Neural progenitor cell (in vitro differentiated cells): ENCODE measurements at regions not wholly inside any gene's neighbourhood (a gene's known extent, or its start where the extent isn't known, plus 50 kb on each side); places are given as distances from the start of the nearest gene placed in this dataset.

Experiments
- DNase-seq: peaks from one replicate; pipeline ENCODE4 v3.0.0-alpha.2; 2016; ENCODE audit warnings: low spot score
- H2AFZ ChIP-seq: fragments of 200-600 bp; sonication (generic); replicated peaks from 2 replicates; pipeline ENCODE4 v1.6.1; 2016; ENCODE audit warnings: antibody characterized with exemption
- H3F3A ChIP-seq: fragments of 200-600 bp; sonication (generic); 2 replicates; pipeline ENCODE4 v1.6.1; 2016; ENCODE audit warnings: antibody characterized with exemption, low read depth
- H3K27ac ChIP-seq: fragments of 200-600 bp; sonication (generic); 2 replicates; pipeline ENCODE4 v1.5.1; 2016; ENCODE audit warnings: mild to moderate bottlenecking
- H3K27me3 ChIP-seq: fragments of 200-600 bp; sonication (generic); 2 replicates; pipeline ENCODE4 v1.6.1; 2016; ENCODE audit warnings: mild to moderate bottlenecking, moderate library complexity
- H3K36me3 ChIP-seq: fragments of 200-600 bp; sonication (generic); 2 replicates; pipeline ENCODE4 v1.5.1; 2016
- H3K4me1 ChIP-seq: fragments of 200-600 bp; sonication (generic); 2 replicates; pipeline ENCODE4 v1.6.1; 2016; ENCODE audit warnings: mixed run types
- H3K4me2 ChIP-seq: fragments of 200-600 bp; sonication (generic); 2 replicates; pipeline ENCODE4 v1.6.1; 2016
- H3K4me3 ChIP-seq: fragments of 200-600 bp; sonication (generic); 2 replicates; pipeline ENCODE4 v1.5.1; 2016
- H3K79me2 ChIP-seq: fragments of 200-600 bp; sonication (generic); 2 replicates; pipeline ENCODE4 v1.6.1; 2016; ENCODE audit warnings: low read depth
- H3K9ac ChIP-seq: fragments of 200-600 bp; sonication (generic); 2 replicates; pipeline ENCODE4 v1.6.1; 2016
- H3K9me3 ChIP-seq: fragments of 200-600 bp; sonication (generic); 2 replicates; pipeline ENCODE4 v1.5.1; 2016; ENCODE audit warnings: low read depth
- H4K20me1 ChIP-seq: fragments of 200-600 bp; sonication (generic); 2 replicates; pipeline ENCODE4 v1.6.1; 2016; ENCODE audit warnings: low read depth
- H3K27ac Mint-ChIP-seq: 3 replicates; pipeline ENCODE4 v1.8.0; 2021; ENCODE audit warnings: mixed read lengths
- H3K27me3 Mint-ChIP-seq: 2 replicates; pipeline ENCODE4 v1.8.0; 2022; ENCODE audit warnings: low read depth, mild to moderate bottlenecking, inconsistent platforms, moderate library complexity, mixed read lengths; ENCODE audit not compliant: insufficient read depth
- H3K36me3 Mint-ChIP-seq: 3 replicates; pipeline ENCODE4 v1.8.0; 2021; ENCODE audit warnings: mixed read lengths
- H3K4me1 Mint-ChIP-seq: 3 replicates; pipeline ENCODE4 v1.8.0; 2021; ENCODE audit warnings: mixed read lengths
- H3K4me3 Mint-ChIP-seq: 3 replicates; pipeline ENCODE4 v1.8.0; 2021; ENCODE audit warnings: mild to moderate bottlenecking, moderate library complexity, mixed read lengths
- H3K9me3 Mint-ChIP-seq: 3 replicates; pipeline ENCODE4 v1.8.0; 2020; ENCODE audit warnings: mixed read lengths
- EZH2 ChIP-seq: fragments of 200-600 bp; sonication (generic); IDR thresholded peaks from 2 replicates; pipeline ENCODE4 v1.6.1; 2017; ENCODE audit warnings: antibody characterized with exemption, mild to moderate bottlenecking, moderate library complexity
- EZH2phosphoT487 ChIP-seq: fragments of 200-600 bp; sonication (generic); IDR thresholded peaks from 2 replicates; pipeline ENCODE4 v1.6.1; 2017; ENCODE audit warnings: antibody characterized with exemption
- TF ChIP-seq, protein P1 (sequence below): fragments of 200-600 bp; sonication (generic); IDR thresholded peaks from 2 replicates; pipeline ENCODE4 v1.5.1; 2017; ENCODE audit warnings: antibody characterized with exemption, mild to moderate bottlenecking

GRCh38 chr18:73917046-73917445 lies 230.6 kb downstream of the FBXO15 start:
- Histone ChIP-seq H3K4me2 (no peak overlapping the region), H3K9ac (no peak overlapping the region), H3K9me3 (no peaks in the 10 kb centered on the region), H3K4me3 (no peak overlapping the region), H3K27ac (no peak overlapping the region), H3K4me1 (no peaks in the 10 kb centered on the region), H2AFZ (no peak overlapping the region), H3F3A (no peaks in the 10 kb centered on the region), H4K20me1 (no peaks in the 10 kb centered on the region), H3K36me3 (no peaks in the 10 kb centered on the region), H3K79me2 (no peaks in the 10 kb centered on the region), H3K27me3 (no peaks in the 10 kb centered on the region)
- H3K36me3 Mint-ChIP-seq = no peaks in the 10 kb centered on the region
- H3K9me3 Mint-ChIP-seq = no peaks in the 10 kb centered on the region
- H3K27me3 Mint-ChIP-seq = peaks cover 6% of the 10 kb centered on the region
- H3K27ac Mint-ChIP-seq = no peak overlapping the region
- no peak overlapping the region for H3K4me3 Mint-ChIP-seq
- peaks cover 3% of the 10 kb centered on the region for H3K4me1 Mint-ChIP-seq
- TF ChIP-seq EZH2 = no peak
- TF ChIP-seq, protein P1, sequence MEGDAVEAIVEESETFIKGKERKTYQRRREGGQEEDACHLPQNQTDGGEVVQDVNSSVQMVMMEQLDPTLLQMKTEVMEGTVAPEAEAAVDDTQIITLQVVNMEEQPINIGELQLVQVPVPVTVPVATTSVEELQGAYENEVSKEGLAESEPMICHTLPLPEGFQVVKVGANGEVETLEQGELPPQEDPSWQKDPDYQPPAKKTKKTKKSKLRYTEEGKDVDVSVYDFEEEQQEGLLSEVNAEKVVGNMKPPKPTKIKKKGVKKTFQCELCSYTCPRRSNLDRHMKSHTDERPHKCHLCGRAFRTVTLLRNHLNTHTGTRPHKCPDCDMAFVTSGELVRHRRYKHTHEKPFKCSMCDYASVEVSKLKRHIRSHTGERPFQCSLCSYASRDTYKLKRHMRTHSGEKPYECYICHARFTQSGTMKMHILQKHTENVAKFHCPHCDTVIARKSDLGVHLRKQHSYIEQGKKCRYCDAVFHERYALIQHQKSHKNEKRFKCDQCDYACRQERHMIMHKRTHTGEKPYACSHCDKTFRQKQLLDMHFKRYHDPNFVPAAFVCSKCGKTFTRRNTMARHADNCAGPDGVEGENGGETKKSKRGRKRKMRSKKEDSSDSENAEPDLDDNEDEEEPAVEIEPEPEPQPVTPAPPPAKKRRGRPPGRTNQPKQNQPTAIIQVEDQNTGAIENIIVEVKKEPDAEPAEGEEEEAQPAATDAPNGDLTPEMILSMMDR = no peak
- no peak for TF ChIP-seq EZH2phosphoT487
- no peak for DNase-seq

GRCh38 chr18:73913505-73913904 lies 234.1 kb downstream of the FBXO15 start:
- no peak overlapping the region for H2AFZ ChIP-seq

DNA sequence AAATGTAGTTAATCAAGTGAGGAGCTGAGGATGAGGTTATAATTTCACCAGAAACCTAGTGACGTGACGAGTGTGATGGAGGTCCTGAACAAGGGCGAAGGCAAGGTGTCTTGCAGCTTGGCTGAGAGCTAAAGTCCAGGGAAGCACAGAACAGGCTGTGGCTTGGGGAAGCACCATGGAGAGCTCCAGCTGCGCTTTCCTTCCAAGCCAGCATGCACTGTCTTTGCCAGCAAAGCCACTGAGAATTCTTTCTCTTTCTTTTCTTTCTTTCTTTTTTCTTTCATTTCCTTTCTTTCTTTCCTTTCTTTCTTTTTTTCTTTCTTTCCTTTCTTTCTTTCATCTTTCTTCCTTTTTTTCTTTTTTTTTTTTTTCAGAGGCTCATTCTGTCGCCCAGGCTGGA lies 239.3 kb downstream of the FBXO15 start:
- DNase-seq = peak; percentile 71
- Histone ChIP-seq H4K20me1 (no peaks in the 10 kb centered on the region), H2AFZ (no peak overlapping the region), H3K4me2 (no peak overlapping the region), H3K4me1 (no peaks in the 10 kb centered on the region), H3K4me3 (no peak overlapping the region), H3K27me3 (no peaks in the 10 kb centered on the region), H3K79me2 (no peaks in the 10 kb centered on the region), H3F3A (no peaks in the 10 kb centered on the region), H3K27ac (no peak overlapping the region), H3K9me3 (no peaks in the 10 kb centered on the region), H3K9ac (no peak overlapping the region), H3K36me3 (no peaks in the 10 kb centered on the region)
- H3K36me3 Mint-ChIP-seq = no peaks in the 10 kb centered on the region
- H3K4me1 Mint-ChIP-seq = no peaks in the 10 kb centered on the region
- H3K27me3 Mint-ChIP-seq = peaks cover 4% of the 10 kb centered on the region
- TF ChIP-seq EZH2 (no peak), EZH2phosphoT487 (no peak)
- TF ChIP-seq, protein P1 = no peak
- H3K27ac Mint-ChIP-seq = no peak overlapping the region
- no peak overlapping the region for H3K4me3 Mint-ChIP-seq
- no peaks in the 10 kb centered on the region for H3K9me3 Mint-ChIP-seq

More at GRCh38 chr18:73913505-73913904, 234.1 kb downstream of the FBXO15 start:
- no peaks in the 10 kb centered on the region for H3F3A ChIP-seq
- H3K4me3 ChIP-seq = no peak overlapping the region
- Mint-ChIP-seq H3K4me1 (peaks cover 3% of the 10 kb centered on the region), H3K27ac (no peak overlapping the region), H3K27me3 (peaks cover 7% of the 10 kb centered on the region), H3K4me3 (no peak overlapping the region), H3K9me3 (no peaks in the 10 kb centered on the region), H3K36me3 (no peaks in the 10 kb centered on the region)
- no peaks in the 10 kb centered on the region for H4K20me1 ChIP-seq
- H3K36me3 ChIP-seq = no peaks in the 10 kb centered on the region
- H3K79me2 ChIP-seq = no peaks in the 10 kb centered on the region
- no peak overlapping the region for H3K9ac ChIP-seq
- H3K4me2 ChIP-seq = no peak overlapping the region
- no peak for DNase-seq
- H3K27ac ChIP-seq = no peak overlapping the region
- no peaks in the 10 kb centered on the region for H3K9me3 ChIP-seq
- TF ChIP-seq, protein P1 = no peak
- TF ChIP-seq EZH2phosphoT487 = no peak
- TF ChIP-seq EZH2 = no peak
- H3K27me3 ChIP-seq = no peaks in the 10 kb centered on the region
- H3K4me1 ChIP-seq = no peaks in the 10 kb centered on the region
